22Rv1 (cell line): ENCODE measurements at regions not wholly inside any gene's neighbourhood (a gene's known extent, or its start where the extent isn't known, plus 50 kb on each side); places are given as distances from the start of the nearest gene placed in this dataset.

Experiments
- H3K27ac ChIP-seq: fragments of 450-650 bp; 2 replicates; pipeline ENCODE4 v1.5.1; 2017
- CTCF ChIP-seq: fragments of 450-650 bp; IDR thresholded peaks from 2 replicates; pipeline ENCODE4 v1.5.1; 2017; ENCODE audit warnings: mild to moderate bottlenecking
- ZFX ChIP-seq: fragments of 450-650 bp; IDR thresholded peaks from 2 replicates; pipeline ENCODE4 v1.6.1; 2017; ENCODE audit warnings: antibody characterized with exemption, borderline replicate concordance

GRCh38 chr13:72431981-72432682 lies 295.3 kb downstream of the MZT1 start:
- TF ChIP-seq ZFX (no peak), CTCF (no peak)
- H3K27ac ChIP-seq: no peak overlapping the region

DNA sequence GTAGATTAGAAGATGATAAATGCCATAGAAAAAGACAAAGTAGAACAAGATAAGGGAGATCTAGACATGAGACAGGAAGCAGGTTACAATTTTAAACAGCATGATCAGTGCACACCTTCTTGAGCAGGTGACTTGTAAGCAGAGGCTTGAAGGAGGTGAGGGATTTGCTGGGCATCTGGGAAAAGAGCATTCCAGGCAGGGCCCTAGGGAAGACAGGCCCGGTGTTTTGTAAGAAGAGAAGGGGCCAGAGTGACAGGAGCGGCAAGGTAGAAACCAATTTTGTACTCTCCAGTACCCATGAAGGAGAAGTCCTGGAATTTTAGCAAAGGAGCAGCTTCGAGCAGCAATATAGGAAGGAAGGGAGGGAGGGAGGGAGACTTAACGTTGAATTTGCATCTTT lies 296.5 kb downstream of the MZT1 start:
- H3K27ac ChIP-seq: no peak overlapping the region
- TF ChIP-seq ZFX (no peak), CTCF (no peak)

- TF ChIP-seq CTCF: no peak
- no peak for TF ChIP-seq ZFX
- no peak overlapping the region for H3K27ac ChIP-seq
Observed at GRCh38 chr13:72427757-72428528, 299.5 kb downstream of the MZT1 start.

- TF ChIP-seq CTCF (no peak), ZFX (no peak)
- no peak overlapping the region for H3K27ac ChIP-seq
Observed at GRCh38 chr13:72424059-72424458, 303.4 kb downstream of the MZT1 start.

DNA sequence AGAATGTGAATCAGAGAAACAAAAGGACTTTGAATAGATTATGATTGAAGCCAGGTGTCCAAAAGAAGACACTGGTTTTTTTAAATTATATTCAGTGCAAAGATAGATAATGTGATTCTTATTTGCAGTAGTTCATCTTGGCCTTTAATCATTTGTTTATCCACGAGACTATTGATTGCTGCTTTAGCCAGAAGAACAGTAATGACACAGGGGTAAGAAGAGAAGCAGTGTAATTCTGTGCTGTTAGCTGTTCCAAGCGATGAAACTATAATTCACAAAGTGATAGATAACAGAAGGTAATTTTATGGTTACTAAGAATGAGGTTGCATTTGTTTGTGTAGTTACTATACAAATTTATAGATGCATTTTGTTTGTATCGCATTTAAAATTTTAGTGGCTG lies 311.6 kb downstream of the MZT1 start:
- TF ChIP-seq CTCF: no peak
- no peak for TF ChIP-seq ZFX
- no peak overlapping the region for H3K27ac ChIP-seq

GRCh38 chr13:72412481-72412880 lies 314.9 kb downstream of the MZT1 start:
- TF ChIP-seq CTCF (no peak), ZFX (no peak)
- no peak overlapping the region for H3K27ac ChIP-seq

DNA sequence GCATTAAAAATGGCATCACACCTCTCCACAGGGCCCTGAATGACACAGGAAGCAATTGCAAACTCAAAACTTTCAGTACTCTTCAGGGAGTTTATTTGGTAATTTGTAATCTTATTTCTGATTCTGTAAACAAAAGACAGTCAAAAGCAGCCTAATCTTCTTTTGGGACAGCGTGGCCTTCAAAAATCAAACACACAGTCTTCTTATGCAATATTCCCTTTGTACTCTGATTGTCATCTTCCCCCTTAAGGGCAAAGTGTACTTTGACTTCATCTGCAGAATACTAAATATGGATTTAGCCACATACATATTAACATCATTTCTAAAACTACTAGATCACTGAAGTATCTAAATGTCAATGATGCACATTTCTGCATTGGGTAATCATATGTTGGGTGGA lies 322.0 kb downstream of the MZT1 start:
- TF ChIP-seq ZFX: no peak
- no peak for TF ChIP-seq CTCF

More for the DNA sequence above, 322.0 kb downstream of the MZT1 start:
- no peak overlapping the region for H3K27ac ChIP-seq
